ENCODE measurements at regions not wholly inside any gene's neighbourhood (a gene's known extent, or its start where the extent isn't known, plus 50 kb on each side); places are given as distances from the start of the nearest gene placed in this dataset.

- DNase-seq (ENCODE audit: low spot score) (no peak), ATAC-seq (no peak)
- CTCF ChIA-PET: interaction anchor here (0.9 kb wide), 1 partner anchor 336 kb away, joined by 3 read pairs; no protein-coding TSS in a partner anchor
- peaks cover 3% of the 10 kb centered on the region; the same call in 1 of the 2 replicates for H3K27me3 Mint-ChIP-seq (ENCODE audit: low read depth)
- H3K27ac Mint-ChIP-seq: no peak overlapping the region
- no peak overlapping the region for H3K4me3 Mint-ChIP-seq
- TF ChIP-seq MAX (CRISPR knock-in tag; IDR thresholded peaks at IDR 0.05) (no peak), SMAD3 (CRISPR knock-in tag; IDR thresholded peaks at IDR 0.05; ENCODE audit: borderline replicate concordance) (no peak), CDX4 (CRISPR knock-in tag; IDR thresholded peaks at IDR 0.05; ENCODE audit: borderline replicate concordance) (no peak), PRDM15 (CRISPR knock-in tag; IDR thresholded peaks at IDR 0.05) (no peak), CBFB (CRISPR knock-in tag; IDR thresholded peaks at IDR 0.05; ENCODE audit: low read depth) (no peak), EMX1 (CRISPR knock-in tag; IDR thresholded peaks at IDR 0.05) (no peak), MYBL2 (CRISPR knock-in tag; IDR thresholded peaks at IDR 0.05) (no peak), CREM (CRISPR knock-in tag; IDR thresholded peaks at IDR 0.05) (no peak), ZNF263 (CRISPR knock-in tag; IDR thresholded peaks at IDR 0.05; ENCODE audit: low read depth) (no peak), NFE2L1 (CRISPR knock-in tag; IDR thresholded peaks at IDR 0.05) (no peak), ZNF317 (CRISPR knock-in tag; IDR thresholded peaks at IDR 0.05; ENCODE audit: borderline replicate concordance, low read depth) (no peak), CREB1 (CRISPR knock-in tag; IDR thresholded peaks at IDR 0.05) (no peak)
- H3K4me1 Mint-ChIP-seq: peaks cover 10% of the 10 kb centered on the region
- H3K36me3 Mint-ChIP-seq: peaks cover 7% of the 10 kb centered on the region
- POLR2A ChIA-PET: no interaction called here
- peaks cover 9% of the 10 kb centered on the region for H3K9me3 Mint-ChIP-seq
Measured at GRCh38 chr11:45436118-45436517, 150.0 kb upstream of the SYT13 start.

- no peak overlapping the region for H3K4me3 Mint-ChIP-seq
- peaks cover 9% of the 10 kb centered on the region for H3K9me3 Mint-ChIP-seq
- H3K36me3 Mint-ChIP-seq: peaks cover 7% of the 10 kb centered on the region
- H3K27ac Mint-ChIP-seq: no peak overlapping the region
- peaks cover 3% of the 10 kb centered on the region; the same call in 1 of the 2 replicates for H3K27me3 Mint-ChIP-seq (ENCODE audit: low read depth)
- TF ChIP-seq USF1 (CRISPR knock-in tag; IDR thresholded peaks at IDR 0.05) (no peak), HMGXB4 (CRISPR knock-in tag; IDR thresholded peaks at IDR 0.05) (no peak), IRF2 (CRISPR knock-in tag; IDR thresholded peaks at IDR 0.05; ENCODE audit: borderline replicate concordance, low read depth) (no peak), NFYB (CRISPR knock-in tag; conservative IDR thresholded peaks at IDR 0.05; ENCODE audit: low read depth) (no peak), E2F4 (CRISPR knock-in tag; IDR thresholded peaks at IDR 0.05; ENCODE audit: borderline replicate concordance, low read depth) (no peak), ZNF396 (CRISPR knock-in tag; IDR thresholded peaks at IDR 0.05; ENCODE audit: borderline replicate concordance) (no peak), NR2C2 (CRISPR knock-in tag; IDR thresholded peaks at IDR 0.05) (no peak)
- POLR2A ChIA-PET: no interaction called here
- ATAC-seq (no peak), DNase-seq (ENCODE audit: low spot score) (no peak)
- peaks cover 10% of the 10 kb centered on the region for H3K4me1 Mint-ChIP-seq
- CTCF ChIA-PET: interaction anchor here (0.9 kb wide), 1 partner anchor 336 kb away, joined by 3 read pairs; no protein-coding TSS in a partner anchor
Measured at GRCh38 chr11:45435706-45436105, 149.6 kb upstream of the SYT13 start.
